D721Med (cell line): ENCODE measurements at regions not wholly inside any gene's neighbourhood (a gene's known extent, or its start where the extent isn't known, plus 50 kb on each side); places are given as distances from the start of the nearest gene placed in this dataset.

Source experiments
- DNase-seq: peaks from one replicate; pipeline ENCODE4 v3.0.0; 2011; ENCODE audit warnings: low spot score; ENCODE audit not compliant: insufficient read length
- FAIRE-seq: peaks from 2 replicates; lab custom pipeline; 2011; peaks lifted over from hg19 to GRCh38; lab: Jason Lieb, UNC
- CTCF ChIP-seq: IDR thresholded peaks from 2 replicates; pipeline ENCODE4 v1.5.1; 2012; ENCODE audit warnings: mild to moderate bottlenecking, control low read depth; ENCODE audit not compliant: insufficient read depth; ENCODE audit errors: missing control alignments

- no peak for FAIRE-seq
- TF ChIP-seq CTCF, result no peak
- DNase-seq, result no peak
These were observed 189.5 kb upstream of the GSE1 start for GRCh38 chr16:85423631-85424030.

GRCh38 chr16:85424260-85425073 lies 188.7 kb upstream of the GSE1 start:
- TF ChIP-seq CTCF, result no peak
- FAIRE-seq, result no peak
- no peak for DNase-seq

- TF ChIP-seq CTCF, result no peak
- DNase-seq, result no peak
These were observed 188.0 kb upstream of the GSE1 start for GRCh38 chr16:85425074-85425662.

GRCh38 chr16:85426806-85427205 lies 186.3 kb upstream of the GSE1 start:
- FAIRE-seq (no peak), DNase-seq (no peak)
- TF ChIP-seq CTCF, result no peak

More at GRCh38 chr16:85425074-85425662, 188.0 kb upstream of the GSE1 start:
- FAIRE-seq, result no peak

GRCh38 chr16:85428168-85428898 lies 184.8 kb upstream of the GSE1 start:
- TF ChIP-seq CTCF, result peak; percentile 51
- FAIRE-seq (no peak), DNase-seq (no peak)

- no peak for TF ChIP-seq CTCF
- FAIRE-seq, result no peak
- DNase-seq, result no peak
These were observed 184.0 kb upstream of the GSE1 start for GRCh38 chr16:85428899-85429775.
